ENCODE measurements at regions not wholly inside any gene's neighbourhood (a gene's known extent, or its start where the extent isn't known, plus 50 kb on each side); places are given as distances from the start of the nearest gene placed in this dataset.

DNA sequence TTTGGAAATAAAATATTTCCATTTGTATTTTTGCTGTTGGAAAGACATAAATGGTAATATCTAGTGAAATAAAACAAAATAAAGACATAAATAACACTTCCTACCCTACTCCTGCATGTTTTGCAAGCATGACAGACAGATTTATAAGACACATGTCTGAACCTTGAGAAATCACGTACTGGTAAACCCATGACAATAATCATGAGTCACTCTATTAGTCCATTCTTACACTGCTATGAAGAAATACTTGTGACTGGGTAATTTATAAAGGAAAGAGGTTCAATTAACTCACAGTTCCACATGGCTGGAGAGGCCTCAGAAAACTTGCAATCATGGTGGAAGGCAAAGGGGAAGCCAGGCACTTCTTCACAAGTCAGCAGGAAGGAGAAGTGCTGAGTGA, 942.2 kb downstream of the REEP3 start:
- TF ChIP-seq, protein P1, sequence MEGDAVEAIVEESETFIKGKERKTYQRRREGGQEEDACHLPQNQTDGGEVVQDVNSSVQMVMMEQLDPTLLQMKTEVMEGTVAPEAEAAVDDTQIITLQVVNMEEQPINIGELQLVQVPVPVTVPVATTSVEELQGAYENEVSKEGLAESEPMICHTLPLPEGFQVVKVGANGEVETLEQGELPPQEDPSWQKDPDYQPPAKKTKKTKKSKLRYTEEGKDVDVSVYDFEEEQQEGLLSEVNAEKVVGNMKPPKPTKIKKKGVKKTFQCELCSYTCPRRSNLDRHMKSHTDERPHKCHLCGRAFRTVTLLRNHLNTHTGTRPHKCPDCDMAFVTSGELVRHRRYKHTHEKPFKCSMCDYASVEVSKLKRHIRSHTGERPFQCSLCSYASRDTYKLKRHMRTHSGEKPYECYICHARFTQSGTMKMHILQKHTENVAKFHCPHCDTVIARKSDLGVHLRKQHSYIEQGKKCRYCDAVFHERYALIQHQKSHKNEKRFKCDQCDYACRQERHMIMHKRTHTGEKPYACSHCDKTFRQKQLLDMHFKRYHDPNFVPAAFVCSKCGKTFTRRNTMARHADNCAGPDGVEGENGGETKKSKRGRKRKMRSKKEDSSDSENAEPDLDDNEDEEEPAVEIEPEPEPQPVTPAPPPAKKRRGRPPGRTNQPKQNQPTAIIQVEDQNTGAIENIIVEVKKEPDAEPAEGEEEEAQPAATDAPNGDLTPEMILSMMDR (conservative IDR thresholded peaks at IDR 0.05; ENCODE audit: low read depth, low read length): no peak
- no peak for TF ChIP-seq EZH2 (IDR thresholded peaks at IDR 0.05; ENCODE audit: borderline replicate concordance, low read depth, low read length, poor library complexity, severe bottlenecking)
- no peaks in the 10 kb centered on the region for H3K27me3 ChIP-seq (replicated peaks; ENCODE audit: insufficient read depth, low read depth, low read length, poor library complexity)
- no peak overlapping the region for H3K27ac ChIP-seq (ENCODE audit: low read depth, low read length, poor library complexity, severe bottlenecking)
- H3K9me3 ChIP-seq (ENCODE audit: low read depth, low read length, poor library complexity, severe bottlenecking): peaks cover 10% of the 10 kb centered on the region
- DNase-seq (ENCODE audit: low spot score): no peak
- ChIA-PET CTCF (no interaction called here), POLR2A (ENCODE audit: low non-redundant PET) (no interaction called here)
- H3K36me3 ChIP-seq (ENCODE audit: insufficient read depth, low read length, poor library complexity, severe bottlenecking): no peaks in the 10 kb centered on the region
- intact Hi-C loops (cut with micrococcal nuclease; ENCODE audit: unreplicated experiment): no loop called here
- no peak overlapping the region for H3K4me3 ChIP-seq (ENCODE audit: low read depth, low read length, poor library complexity, severe bottlenecking)
- H3K4me1 ChIP-seq (ENCODE audit: insufficient read depth, low read length, poor library complexity, severe bottlenecking): no peaks in the 10 kb centered on the region
- BruUV-seq (replicated peaks): no TSS peak

DNA sequence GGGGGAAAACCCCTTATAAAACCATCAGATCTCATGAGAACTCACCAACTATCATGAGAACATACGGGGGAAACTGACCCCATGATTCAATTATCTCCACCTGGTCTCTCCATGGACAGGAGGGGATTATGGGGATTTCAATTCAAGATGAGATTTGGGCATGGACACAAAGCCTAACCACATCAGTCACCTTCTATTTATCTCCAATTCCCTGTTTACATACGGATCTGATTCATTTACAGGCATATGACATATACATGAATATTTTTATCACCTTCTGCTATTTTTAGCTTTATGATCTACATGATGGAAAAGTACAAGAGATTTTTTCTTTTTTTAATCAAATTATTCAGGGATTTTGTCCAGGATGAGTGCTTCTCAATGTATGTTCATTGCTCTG, 944.5 kb downstream of the REEP3 start:
- Histone ChIP-seq H3K4me1 (ENCODE audit: insufficient read depth, low read length, poor library complexity, severe bottlenecking) (no peaks in the 10 kb centered on the region), H3K4me3 (ENCODE audit: low read depth, low read length, poor library complexity, severe bottlenecking) (no peak overlapping the region), H3K36me3 (ENCODE audit: insufficient read depth, low read length, poor library complexity, severe bottlenecking) (no peaks in the 10 kb centered on the region), H3K27me3 (replicated peaks; ENCODE audit: insufficient read depth, low read depth, low read length, poor library complexity) (no peaks in the 10 kb centered on the region), H3K27ac (ENCODE audit: low read depth, low read length, poor library complexity, severe bottlenecking) (no peak overlapping the region), H3K9me3 (ENCODE audit: low read depth, low read length, poor library complexity, severe bottlenecking) (peaks cover 10% of the 10 kb centered on the region)
- DNase-seq (ENCODE audit: low spot score): no peak
- POLR2A ChIA-PET (ENCODE audit: low non-redundant PET): no interaction called here
- CTCF ChIA-PET: no interaction called here
- TF ChIP-seq EZH2 (IDR thresholded peaks at IDR 0.05; ENCODE audit: borderline replicate concordance, low read depth, low read length, poor library complexity, severe bottlenecking): no peak
- TF ChIP-seq, protein P1 (conservative IDR thresholded peaks at IDR 0.05; ENCODE audit: low read depth, low read length): no peak
- intact Hi-C loops (cut with micrococcal nuclease; ENCODE audit: unreplicated experiment): no loop called here
- BruUV-seq (replicated peaks): no TSS peak

DNA sequence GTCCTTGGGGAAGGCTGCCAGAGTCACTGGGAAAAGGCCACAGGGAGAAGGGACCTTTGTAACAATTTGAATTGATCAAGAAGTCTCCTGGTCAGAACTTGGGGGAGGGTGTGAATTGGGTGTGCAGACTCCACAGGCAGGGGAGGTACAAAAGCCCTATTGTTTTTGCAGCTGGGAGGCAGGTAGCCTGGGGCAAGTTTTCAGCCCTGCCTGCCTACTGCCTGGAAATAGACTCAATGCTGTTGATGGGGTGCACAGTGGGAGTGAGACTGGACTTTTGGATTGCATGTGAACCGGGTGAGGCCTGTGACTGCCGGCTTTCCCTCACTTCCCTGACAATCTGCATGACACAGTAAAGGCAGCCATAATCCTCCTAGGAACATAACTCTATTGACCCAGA, 947.0 kb downstream of the REEP3 start:
- no peak overlapping the region for H3K4me3 ChIP-seq (ENCODE audit: low read depth, low read length, poor library complexity, severe bottlenecking)
- POLR2A ChIA-PET (ENCODE audit: low non-redundant PET): no interaction called here
- intact Hi-C loops (cut with micrococcal nuclease; ENCODE audit: unreplicated experiment): no loop called here
- no peaks in the 10 kb centered on the region for H3K36me3 ChIP-seq (ENCODE audit: insufficient read depth, low read length, poor library complexity, severe bottlenecking)
- H3K9me3 ChIP-seq (ENCODE audit: low read depth, low read length, poor library complexity, severe bottlenecking): peaks cover 10% of the 10 kb centered on the region
- no peaks in the 10 kb centered on the region for H3K27me3 ChIP-seq (replicated peaks; ENCODE audit: insufficient read depth, low read depth, low read length, poor library complexity)
- H3K4me1 ChIP-seq (ENCODE audit: insufficient read depth, low read length, poor library complexity, severe bottlenecking): no peaks in the 10 kb centered on the region
- no peak overlapping the region for H3K27ac ChIP-seq (ENCODE audit: low read depth, low read length, poor library complexity, severe bottlenecking)
- no TSS peak for BruUV-seq (replicated peaks)
- TF ChIP-seq EZH2 (IDR thresholded peaks at IDR 0.05; ENCODE audit: borderline replicate concordance, low read depth, low read length, poor library complexity, severe bottlenecking): no peak
- CTCF ChIA-PET: no interaction called here
- no peak for DNase-seq (ENCODE audit: low spot score)

DNA sequence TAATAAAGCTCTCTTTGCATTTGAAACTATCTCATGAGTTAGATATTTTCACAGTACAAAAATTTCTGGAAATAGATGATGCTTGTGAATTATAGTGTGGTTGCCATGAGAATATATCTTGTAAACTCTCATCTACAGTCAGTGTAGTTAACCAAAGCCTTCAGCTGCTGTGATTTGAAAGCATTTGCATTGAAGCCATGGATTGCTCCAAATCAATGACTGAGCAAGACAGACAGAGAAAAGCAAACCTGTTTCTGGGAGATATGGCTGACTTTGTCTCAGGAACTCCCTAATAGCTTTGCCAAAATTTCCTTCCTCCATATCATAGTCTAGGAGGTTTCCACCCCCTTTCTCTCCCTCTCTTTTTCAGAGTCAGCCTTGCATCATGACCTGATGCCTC, 955.3 kb downstream of the REEP3 start:
- H3K27me3 ChIP-seq (replicated peaks; ENCODE audit: insufficient read depth, low read depth, low read length, poor library complexity): no peaks in the 10 kb centered on the region
- TF ChIP-seq EZH2 (IDR thresholded peaks at IDR 0.05; ENCODE audit: borderline replicate concordance, low read depth, low read length, poor library complexity, severe bottlenecking): no peak
- TF ChIP-seq, protein P1 (conservative IDR thresholded peaks at IDR 0.05; ENCODE audit: low read depth, low read length): no peak
- CTCF ChIA-PET: no interaction called here

More for the DNA sequence above, 955.3 kb downstream of the REEP3 start:
- DNase-seq (ENCODE audit: low spot score): no peak
- Histone ChIP-seq H3K4me3 (ENCODE audit: low read depth, low read length, poor library complexity, severe bottlenecking) (no peak overlapping the region), H3K4me1 (ENCODE audit: insufficient read depth, low read length, poor library complexity, severe bottlenecking) (no peaks in the 10 kb centered on the region), H3K9me3 (ENCODE audit: low read depth, low read length, poor library complexity, severe bottlenecking) (no peaks in the 10 kb centered on the region), H3K36me3 (ENCODE audit: insufficient read depth, low read length, poor library complexity, severe bottlenecking) (no peaks in the 10 kb centered on the region), H3K27ac (ENCODE audit: low read depth, low read length, poor library complexity, severe bottlenecking) (no peak overlapping the region)
- intact Hi-C loops (cut with micrococcal nuclease; ENCODE audit: unreplicated experiment): no loop called here
- POLR2A ChIA-PET (ENCODE audit: low non-redundant PET): no interaction called here
- BruUV-seq (replicated peaks): no TSS peak

Data from A673 (cell line).